Upper lobe of left lung (tissue), 6 donors: ENCODE measurements at regions not wholly inside any gene's neighbourhood (a gene's known extent, or its start where the extent isn't known, plus 50 kb on each side); places are given as distances from the start of the nearest gene placed in this dataset.

Source experiments
- ATAC-seq, 2 donors: fragments of 200-7000 bp; cut with Tn5 transposase; one replicate each; pipeline ENCODE4 v1.9.1; 2022; ENCODE audit warnings: mild to moderate bottlenecking in 2 of 2, moderate library complexity in 2 of 2; ENCODE audit not compliant: low FRiP score in 2 of 2
- DNase-seq, 2 donors: peaks; one replicate each; pipeline ENCODE4 v3.0.0-alpha.2; 2019 to 2020
- H3K27ac ChIP-seq, 4 donors: fragments of 200-600 bp; sonication (generic); one replicate each; pipeline ENCODE4 v1.5.1; 2016 to 2019
- H3K27me3 ChIP-seq, 4 donors: fragments of 200-600 bp; sonication (generic); one replicate each; pipeline ENCODE4 v1.5.1; 2017 to 2019
- H3K36me3 ChIP-seq, 4 donors: fragments of 200-600 bp; sonication (generic); one replicate each; pipeline ENCODE4 v1.5.1; 2016 to 2019
- H3K4me1 ChIP-seq, 4 donors: fragments of 200-600 bp; sonication (generic); one replicate each; pipeline ENCODE4 v1.5.1; 2018 to 2019
- H3K4me3 ChIP-seq, 4 donors: fragments of 200-600 bp; sonication (generic); one replicate each; pipeline ENCODE4 v1.5.1; 2017 to 2019; ENCODE audit warnings: mild to moderate bottlenecking in 2 of 4, moderate library complexity in 1 of 4
- H3K9me3 ChIP-seq, 4 donors: fragments of 200-600 bp; sonication (generic); one replicate each; pipeline ENCODE4 v1.5.1; 2018 to 2019
- EP300 ChIP-seq, 4 donors: sonication (generic); formaldehyde crosslinking; IDR thresholded peaks; one replicate each; pipeline ENCODE4 v1.5.1; 2017; ENCODE audit warnings: antibody characterized with exemption in 4 of 4, control low read depth in 2 of 4
- POLR2A ChIP-seq, 4 donors: fragments of 450-650 bp; IDR thresholded peaks; one replicate each; pipeline ENCODE4 v1.5.1; 2016 to 2017; ENCODE audit warnings: antibody characterized with exemption in 4 of 4, mild to moderate bottlenecking in 2 of 4
- POLR2AphosphoS5 ChIP-seq, 2 donors: sonication (generic); formaldehyde crosslinking; IDR thresholded peaks; one replicate each; pipeline ENCODE4 v1.5.1; 2017; ENCODE audit warnings: antibody characterized with exemption in 2 of 2
- WGBS, 2 donors: methylation state at CpG; one replicate each; pipeline ENCODE4 v1.1.5; 2017 to 2018; 5-methylcytosine and 5-hydroxymethylcytosine counted together
- TF ChIP-seq, protein P1 (sequence below), 6 experiments: fragments of 450-650 bp in 4 of 6; fragments of 200-600 bp in 2 of 6; sonication (generic) in 2 of 6; IDR thresholded peaks; one replicate each; pipeline ENCODE4 v1.5.1; 2016 to 2019; ENCODE audit warnings: antibody characterized with exemption in 6 of 6
- donor health status: DM: no; HTN: no; CAD: no; lungs with moderate emphysema.
- donor health status: DM: no; HTN: yes; CAD: no; lungs with severe emphysema.

GRCh38 chr10:85319826-85320225 is 991.4 kb downstream of the CCSER2 start:
- Histone ChIP-seq H3K9me3 (no peaks in the 10 kb centered on the region), H3K36me3 (no peaks in the 10 kb centered on the region), H3K4me3 (no peak overlapping the region), H3K27ac (no peak overlapping the region), H3K4me1 (no peaks in the 10 kb centered on the region), H3K27me3 (no peaks in the 10 kb centered on the region)
- TF ChIP-seq, protein P1, sequence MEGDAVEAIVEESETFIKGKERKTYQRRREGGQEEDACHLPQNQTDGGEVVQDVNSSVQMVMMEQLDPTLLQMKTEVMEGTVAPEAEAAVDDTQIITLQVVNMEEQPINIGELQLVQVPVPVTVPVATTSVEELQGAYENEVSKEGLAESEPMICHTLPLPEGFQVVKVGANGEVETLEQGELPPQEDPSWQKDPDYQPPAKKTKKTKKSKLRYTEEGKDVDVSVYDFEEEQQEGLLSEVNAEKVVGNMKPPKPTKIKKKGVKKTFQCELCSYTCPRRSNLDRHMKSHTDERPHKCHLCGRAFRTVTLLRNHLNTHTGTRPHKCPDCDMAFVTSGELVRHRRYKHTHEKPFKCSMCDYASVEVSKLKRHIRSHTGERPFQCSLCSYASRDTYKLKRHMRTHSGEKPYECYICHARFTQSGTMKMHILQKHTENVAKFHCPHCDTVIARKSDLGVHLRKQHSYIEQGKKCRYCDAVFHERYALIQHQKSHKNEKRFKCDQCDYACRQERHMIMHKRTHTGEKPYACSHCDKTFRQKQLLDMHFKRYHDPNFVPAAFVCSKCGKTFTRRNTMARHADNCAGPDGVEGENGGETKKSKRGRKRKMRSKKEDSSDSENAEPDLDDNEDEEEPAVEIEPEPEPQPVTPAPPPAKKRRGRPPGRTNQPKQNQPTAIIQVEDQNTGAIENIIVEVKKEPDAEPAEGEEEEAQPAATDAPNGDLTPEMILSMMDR (IDR thresholded peaks at IDR 0.05), result no peak
- TF ChIP-seq POLR2AphosphoS5 (IDR thresholded peaks at IDR 0.05) (no peak), EP300 (IDR thresholded peaks at IDR 0.05) (no peak), POLR2A (IDR thresholded peaks at IDR 0.05) (no peak)
- WGBS, 2 donors, result 59 to 100% methylated on average over 1 to 3 of the region's 3 CpGs
- ATAC-seq (no peak), DNase-seq (no peak)

DNA sequence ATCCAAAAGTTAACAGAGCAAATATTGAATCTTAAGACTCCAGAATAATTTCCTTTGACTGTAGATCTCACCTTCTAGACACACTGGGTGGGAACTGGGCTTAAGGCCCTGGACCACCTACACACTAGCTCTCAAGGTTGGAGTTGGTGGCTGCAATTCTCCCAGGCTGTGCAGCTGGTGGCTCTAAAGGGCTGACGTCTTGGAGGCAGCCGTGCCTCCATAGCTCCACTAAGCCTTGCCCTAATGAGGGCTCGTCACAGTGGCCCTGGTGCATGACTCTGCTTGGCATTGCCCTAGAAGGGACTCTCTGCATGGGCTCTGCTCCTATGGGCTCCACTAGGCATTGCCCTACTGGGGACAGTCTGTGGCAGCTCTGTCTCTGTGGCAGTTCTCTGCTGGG is 1005.2 kb downstream of the CCSER2 start:
- no peaks in the 10 kb centered on the region for H3K27me3 ChIP-seq
- H3K36me3 ChIP-seq, result no peaks in the 10 kb centered on the region
- WGBS, 2 donors, result 80 to 92% methylated on average over 1 to 3 of the region's 3 CpGs
- TF ChIP-seq POLR2A (IDR thresholded peaks at IDR 0.05), result no peak
- no peak for TF ChIP-seq POLR2AphosphoS5 (IDR thresholded peaks at IDR 0.05)
- no peak for TF ChIP-seq EP300 (IDR thresholded peaks at IDR 0.05)
- TF ChIP-seq, protein P1 (IDR thresholded peaks at IDR 0.05), result no peak
- H3K27ac ChIP-seq, result no peak overlapping the region
- peak in 1 of 2 donors; percentile 21 for ATAC-seq
- H3K9me3 ChIP-seq, result no peaks in the 10 kb centered on the region
- no peak overlapping the region for H3K4me3 ChIP-seq
- no peak for DNase-seq
- no peaks in the 10 kb centered on the region for H3K4me1 ChIP-seq

DNA sequence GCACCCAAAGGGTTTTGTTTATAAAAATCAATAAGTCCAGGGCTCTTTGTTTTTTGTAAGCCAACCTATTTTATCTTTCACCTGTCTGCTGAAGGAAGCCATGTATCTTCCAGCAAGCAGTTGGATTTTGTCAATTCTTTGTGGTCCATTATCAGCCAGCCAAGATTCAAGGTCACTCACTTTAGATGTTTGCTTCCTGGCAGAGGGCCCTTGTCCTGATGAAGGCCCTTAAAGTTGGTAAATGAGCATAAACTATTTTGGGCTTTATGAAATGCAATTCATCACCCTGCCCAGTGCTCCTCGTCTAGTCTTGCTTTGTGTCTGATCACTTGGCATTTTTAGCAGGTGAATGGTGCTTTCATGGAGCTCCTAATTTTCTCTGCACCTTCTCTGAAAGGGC is 1004.2 kb downstream of the GRID1 start:
- no peak overlapping the region for H3K4me3 ChIP-seq
- DNase-seq (no peak), ATAC-seq (no peak)
- 42% methylated on average over 1 of the region's 1 CpG for WGBS, 2 donors
- H3K36me3 ChIP-seq, result no peaks in the 10 kb centered on the region
- no peaks in the 10 kb centered on the region for H3K4me1 ChIP-seq
- H3K27me3 ChIP-seq, result no peaks in the 10 kb centered on the region
- H3K27ac ChIP-seq, result no peak overlapping the region
- TF ChIP-seq, protein P1 (IDR thresholded peaks at IDR 0.05), result no peak
- TF ChIP-seq EP300 (IDR thresholded peaks at IDR 0.05), result no peak
- no peak for TF ChIP-seq POLR2AphosphoS5 (IDR thresholded peaks at IDR 0.05)
- no peak for TF ChIP-seq POLR2A (IDR thresholded peaks at IDR 0.05)
- no peaks in the 10 kb centered on the region for H3K9me3 ChIP-seq

- no peak overlapping the region for H3K27ac ChIP-seq
- H3K4me3 ChIP-seq, result no peak overlapping the region
- H3K4me1 ChIP-seq, result no peaks in the 10 kb centered on the region
- no peaks in the 10 kb centered on the region for H3K9me3 ChIP-seq
- 71 to 83% methylated on average over 10 of the region's 10 CpGs for WGBS, 2 donors
- DNase-seq (peak in 1 of 2 donors; percentile 65), ATAC-seq (peak in 1 of 2 donors; percentile 34)
- no peaks in the 10 kb centered on the region for H3K36me3 ChIP-seq
- no peak for TF ChIP-seq POLR2A (IDR thresholded peaks at IDR 0.05)
- TF ChIP-seq, protein P1 (IDR thresholded peaks at IDR 0.05), result no peak
- no peak for TF ChIP-seq EP300 (IDR thresholded peaks at IDR 0.05)
- no peak for TF ChIP-seq POLR2AphosphoS5 (IDR thresholded peaks at IDR 0.05)
- H3K27me3 ChIP-seq, result no peaks in the 10 kb centered on the region
Observed at GRCh38 chr10:85377029-85377806, 989.4 kb downstream of the GRID1 start.

GRCh38 chr10:85379338-85379737 is 987.3 kb downstream of the GRID1 start:
- H3K4me3 ChIP-seq, result no peak overlapping the region
- DNase-seq, result no peak
- H3K9me3 ChIP-seq, result peaks cover 0 to 4% (median 0%) of the 10 kb centered on the region in 4 donors
- H3K36me3 ChIP-seq, result no peaks in the 10 kb centered on the region
- no peak for ATAC-seq
- no peaks in the 10 kb centered on the region for H3K27me3 ChIP-seq
- TF ChIP-seq POLR2A (IDR thresholded peaks at IDR 0.05) (no peak), EP300 (IDR thresholded peaks at IDR 0.05) (no peak), POLR2AphosphoS5 (IDR thresholded peaks at IDR 0.05) (no peak)
- TF ChIP-seq, protein P1 (IDR thresholded peaks at IDR 0.05), result no peak
- WGBS, 2 donors, result 90 to 92% methylated on average over 3 of the region's 3 CpGs
- H3K27ac ChIP-seq, result no peak overlapping the region
- no peaks in the 10 kb centered on the region for H3K4me1 ChIP-seq
